HG02610 (cell line): ENCODE measurements at regions not wholly inside any gene's neighbourhood (a gene's known extent, or its start where the extent isn't known, plus 50 kb on each side); places are given as distances from the start of the nearest gene placed in this dataset.

ENCODE experiments used
- ATAC-seq: cut with Tn5 transposase; IDR thresholded peaks from one replicate; pipeline ENCODE4 v1.9.1; 2021; ENCODE audit warnings: mild to moderate bottlenecking, moderate library complexity; ENCODE audit not compliant: unreplicated experiment

- ATAC-seq = no peak
Measured at GRCh38 chr4:35559559-35560365, 684.6 kb downstream of the ARAP2 start.

GRCh38 chr4:35562861-35563260 lies 681.5 kb downstream of the ARAP2 start:
- ATAC-seq = no peak

- no peak for ATAC-seq
Measured at GRCh38 chr4:35565640-35566039, 678.7 kb downstream of the ARAP2 start.

- no peak for ATAC-seq
Measured at GRCh38 chr4:35591035-35591434, 653.3 kb downstream of the ARAP2 start.

GRCh38 chr4:35604252-35604651 lies 640.1 kb downstream of the ARAP2 start:
- ATAC-seq = no peak

GRCh38 chr4:35604724-35605123 lies 639.6 kb downstream of the ARAP2 start:
- ATAC-seq = no peak

GRCh38 chr4:35608205-35608604 lies 636.1 kb downstream of the ARAP2 start:
- ATAC-seq = no peak

- no peak for ATAC-seq
Measured at GRCh38 chr4:35614120-35614519, 630.2 kb downstream of the ARAP2 start.

- no peak for ATAC-seq
Measured at GRCh38 chr4:35639929-35640328, 604.4 kb downstream of the ARAP2 start.

- ATAC-seq = no peak
Measured at GRCh38 chr4:35643661-35644060, 600.7 kb downstream of the ARAP2 start.

- ATAC-seq = no peak
Measured at GRCh38 chr4:35644591-35644990, 599.7 kb downstream of the ARAP2 start.

GRCh38 chr4:35649011-35649410 lies 595.3 kb downstream of the ARAP2 start:
- ATAC-seq = no peak

GRCh38 chr4:35649778-35650177 lies 594.5 kb downstream of the ARAP2 start:
- no peak for ATAC-seq

- ATAC-seq = no peak
Measured at GRCh38 chr4:35652197-35652596, 592.1 kb downstream of the ARAP2 start.

GRCh38 chr4:35653451-35653850 lies 590.9 kb downstream of the ARAP2 start:
- ATAC-seq = no peak

- no peak for ATAC-seq
Measured at GRCh38 chr4:35673137-35673536, 571.2 kb downstream of the ARAP2 start.

GRCh38 chr4:35684755-35685154 lies 559.6 kb downstream of the ARAP2 start:
- no peak for ATAC-seq

- no peak for ATAC-seq
Measured at GRCh38 chr4:35689870-35690269, 554.4 kb downstream of the ARAP2 start.

- ATAC-seq = no peak
Measured at GRCh38 chr4:35690271-35690670, 554.0 kb downstream of the ARAP2 start.

GRCh38 chr4:35695003-35695402 lies 549.3 kb downstream of the ARAP2 start:
- ATAC-seq = no peak

- ATAC-seq = no peak
Measured at GRCh38 chr4:35695421-35695820, 548.9 kb downstream of the ARAP2 start.

GRCh38 chr4:35697210-35697736 lies 547.0 kb downstream of the ARAP2 start:
- ATAC-seq = peak; percentile 81

- ATAC-seq = no peak
Measured at GRCh38 chr4:35700663-35701062, 543.7 kb downstream of the ARAP2 start.
